ENCODE measurements at regions not wholly inside any gene's neighbourhood (a gene's known extent, or its start where the extent isn't known, plus 50 kb on each side); places are given as distances from the start of the nearest gene placed in this dataset.

- TF ChIP-seq POLR2AphosphoS5 (IDR thresholded peaks at IDR 0.05) (no peak), EZH2 (IDR thresholded peaks at IDR 0.05; ENCODE audit: borderline replicate concordance, insufficient read depth, low read length, poor library complexity, severe bottlenecking) (no peak), CTCF (IDR thresholded peaks at IDR 0.05; ENCODE audit: poor library complexity, severe bottlenecking) (no peak), RAD21 (conservative IDR thresholded peaks at IDR 0.05) (no peak), TAF1 (IDR thresholded peaks at IDR 0.05; ENCODE audit: low read depth) (no peak), MXI1 (conservative IDR thresholded peaks at IDR 0.05; ENCODE audit: poor library complexity, severe bottlenecking) (no peak), SMC3 (conservative IDR thresholded peaks at IDR 0.05; ENCODE audit: poor library complexity) (no peak)
These were observed 122.6 kb upstream of the ANK2 start for GRCh38 chr4:112926819-112927218.

All from neural cell (in vitro differentiated cells).